HepG2 (cell line): ENCODE measurements at regions not wholly inside any gene's neighbourhood (a gene's known extent, or its start where the extent isn't known, plus 50 kb on each side); places are given as distances from the start of the nearest gene placed in this dataset.

Source experiments
- ATAC-seq: fragments of 200-7000 bp; cut with Tn5 transposase; 3 replicates; pipeline ENCODE4 v1.9.1; 2020; ENCODE audit warnings: mild to moderate bottlenecking, moderate library complexity
- BruUV-seq: library from RNA; stranded (reverse); fragments of 400-500 nt; replicated peaks from 2 replicates; lab custom pipeline; 2021; lab: Mats Ljungman, UMichigan
- CTCF ChIA-PET: fragments of 300-600 bp; formaldehyde crosslinking; extraction: SDS; loops from one replicate; lab custom pipeline; 2021; ENCODE audit warnings: low total read pairs, inconsistent platforms, low intra/inter-chr PET ratio; lab: Yijun Ruan, JAX
- POLR2A ChIA-PET: fragments of 350-600 bp; sonication (Branson Sonifier 250); formaldehyde crosslinking; loops from one replicate; lab custom pipeline; 2020; ENCODE audit warnings: antibody characterized with exemption, inconsistent platforms; lab: Yijun Ruan, JAX
- DNase-seq: peaks from one replicate; pipeline ENCODE4 v3.0.0-alpha.2; 2015; ENCODE audit warnings: low spot score
- FAIRE-seq: peaks from 3 replicates; lab custom pipeline; 2011; peaks lifted over from hg19 to GRCh38; lab: Jason Lieb, UNC
- H2AFZ ChIP-seq: one replicate; pipeline ENCODE4 v1.6.1; 2011; ENCODE audit warnings: low read length, inconsistent platforms
- H3K27ac ChIP-seq: fragments of 300-600 bp; 3 replicates; pipeline ENCODE4 v1.8.0; 2011; ENCODE audit warnings: mixed run types, mild to moderate bottlenecking, mixed read lengths, low read length, inconsistent platforms; ENCODE audit not compliant: insufficient read depth; ENCODE audit errors: extremely low read length
- H3K27me3 ChIP-seq, 2 experiments: fragments of 200-600 bp in 1 of 2; 2 replicates in 1 of 2; 3 replicates in 1 of 2; pipeline versions ENCODE4 v1.6.0 to v1.8.0; 2011; ENCODE audit warnings: low read length in 2 of 2, mild to moderate bottlenecking in 2 of 2, moderate library complexity in 2 of 2, inconsistent platforms in 1 of 2; ENCODE audit not compliant: insufficient read depth in 2 of 2, control insufficient read depth in 1 of 2
- H3K36me3 ChIP-seq, 2 experiments: fragments of 200-600 bp in 1 of 2; replicated peaks in 1 of 2; 2 replicates in 1 of 2; 3 replicates in 1 of 2; pipeline versions ENCODE4 v1.5.1 to v1.8.0; 2011; ENCODE audit warnings: low read length in 2 of 2, inconsistent platforms in 1 of 2; ENCODE audit not compliant: insufficient read depth in 2 of 2, control insufficient read depth in 1 of 2
- H3K4me1 ChIP-seq: 2 replicates; pipeline ENCODE4 v1.5.1; 2012; ENCODE audit warnings: low read length, inconsistent platforms; ENCODE audit not compliant: insufficient read depth
- H3K4me2 ChIP-seq: 2 replicates; pipeline ENCODE4 v1.6.0; 2011; ENCODE audit warnings: low read depth, low read length, inconsistent platforms
- H3K4me3 ChIP-seq, 3 experiments: fragments of 200-600 bp in 1 of 3; sonication (generic), shearing (Covaris generic) in 1 of 3; replicated peaks in 1 of 3; 2 replicates each; pipeline ENCODE4 v1.5.1; 2011 to 2016; ENCODE audit warnings: low read length in 3 of 3, inconsistent platforms in 2 of 3, low read depth in 2 of 3, mild to moderate bottlenecking in 2 of 3, control low read depth in 1 of 3, mixed read lengths in 1 of 3; ENCODE audit not compliant: insufficient read depth in 1 of 3
- H3K79me2 ChIP-seq: one replicate; pipeline ENCODE4 v1.6.1; 2011; ENCODE audit warnings: low read length, inconsistent platforms; ENCODE audit not compliant: insufficient read depth
- H3K9ac ChIP-seq: 2 replicates; pipeline ENCODE4 v1.6.0; 2011; ENCODE audit warnings: mild to moderate bottlenecking, low read depth, low read length, inconsistent platforms; ENCODE audit not compliant: insufficient read depth
- H3K9me3 ChIP-seq: 2 replicates; pipeline ENCODE4 v1.5.1; 2012; ENCODE audit warnings: mild to moderate bottlenecking, low read length
- H4K20me1 ChIP-seq: 2 replicates; pipeline ENCODE4 v1.6.0; 2011; ENCODE audit warnings: inconsistent platforms, mild to moderate bottlenecking, low read length, moderate library complexity; ENCODE audit not compliant: insufficient read depth
- MLX ChIP-seq: IDR thresholded peaks from 2 replicates; pipeline ENCODE4 v1.6.1; 2016
- MLXIP ChIP-seq: sonication (generic); formaldehyde crosslinking; IDR thresholded peaks from 2 replicates; pipeline ENCODE4 v1.9.0; 2021; ENCODE audit warnings: missing genetic modification reagents, borderline replicate concordance
- NFYB ChIP-seq: sonication (generic); formaldehyde crosslinking; IDR thresholded peaks from 2 replicates; pipeline ENCODE4 v1.4.0; 2020; ENCODE audit warnings: missing genetic modification reagents
- NKX3-1 ChIP-seq: sonication (generic); formaldehyde crosslinking; IDR thresholded peaks from 2 replicates; pipeline ENCODE4 v1.5.0; 2020; ENCODE audit warnings: missing genetic modification reagents
- PHB2 ChIP-seq: fragments of 450-650 bp; IDR thresholded peaks from 2 replicates; pipeline ENCODE4 v1.6.1; 2018; ENCODE audit not compliant: partially characterized antibody
- POGK ChIP-seq: sonication (generic); formaldehyde crosslinking; conservative IDR thresholded peaks from 2 replicates; pipeline ENCODE4 v1.8.0; 2022; ENCODE audit warnings: mild to moderate bottlenecking, moderate library complexity, missing genetic modification reagents
- SP2 ChIP-seq: sonication (generic); formaldehyde crosslinking; IDR thresholded peaks from 2 replicates; pipeline ENCODE4 v1.5.1; 2020; ENCODE audit warnings: mild to moderate bottlenecking, missing genetic modification reagents
- TCF7L2 ChIP-seq: IDR thresholded peaks from 2 replicates; pipeline ENCODE4 v1.6.1; 2011; ENCODE audit warnings: mild to moderate bottlenecking, low read depth, low read length, moderate library complexity
- ZMAT5 ChIP-seq: sonication (generic); formaldehyde crosslinking; IDR thresholded peaks from 2 replicates; pipeline ENCODE4 v1.5.0; 2020; ENCODE audit warnings: mild to moderate bottlenecking, low read depth, missing genetic modification reagents, borderline replicate concordance
- ZNF543 ChIP-seq: sonication (generic); formaldehyde crosslinking; IDR thresholded peaks from 2 replicates; pipeline ENCODE4 v1.4.0; 2020; ENCODE audit warnings: mild to moderate bottlenecking, missing genetic modification reagents
- ZNF569 ChIP-seq: sonication (generic); formaldehyde crosslinking; IDR thresholded peaks from 2 replicates; pipeline ENCODE4 v1.5.0; 2020; ENCODE audit warnings: mild to moderate bottlenecking, missing genetic modification reagents, moderate library complexity, borderline replicate concordance
- ZNF878 ChIP-seq: sonication (generic); formaldehyde crosslinking; IDR thresholded peaks from 2 replicates; pipeline ENCODE4 v1.8.1; 2023; ENCODE audit warnings: mild to moderate bottlenecking, missing genetic modification reagents, moderate library complexity
- WGBS: methylation state at CpG from one replicate; pipeline ENCODE4 v1.1.6; 2017; ENCODE audit warnings: low lambda C conversion rate; 5-methylcytosine and 5-hydroxymethylcytosine counted together
- in situ Hi-C: cut with HindIII; loops from 2 replicates; pipeline ENCODE4 v1.10.0; 2017; ENCODE audit warnings: low pct_unique_long_range_greater_than_20kb; ENCODE audit not compliant: extremely low pct_ligation_motif_present
- intact Hi-C: fragments of 100-400 bp; cut with micrococcal nuclease; formaldehyde crosslinking; loops from one replicate; pipeline ENCODE4 v1.10.0; 2022; ENCODE audit not compliant: unreplicated experiment

DNA sequence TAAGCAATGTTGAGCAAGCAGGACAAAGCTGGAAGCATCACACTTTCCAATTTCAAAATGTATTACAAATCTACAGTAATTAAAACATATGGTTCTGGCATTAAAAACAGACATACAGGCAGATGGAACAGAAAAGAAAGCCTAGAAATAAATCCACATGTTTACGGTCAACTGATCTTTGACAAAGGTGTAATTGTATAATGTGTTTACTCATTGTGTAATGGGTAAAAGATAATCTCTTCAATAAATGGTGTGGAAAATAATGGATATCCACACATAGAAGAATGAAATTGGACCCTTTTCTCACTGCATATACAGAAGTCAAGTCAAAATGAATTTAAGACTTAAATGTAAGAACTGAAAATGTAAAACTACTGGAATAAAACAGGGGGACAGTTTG, 394.2 kb downstream of the ANKRD50 start (continued):
- TF ChIP-seq SP2 (CRISPR knock-in tag): no peak

GRCh38 chr4:124321364-124321763, 391.2 kb downstream of the ANKRD50 start:
- in situ Hi-C loops (no loop called here), intact Hi-C loops (no loop called here)
- Histone ChIP-seq H3K4me2 (no peak overlapping the region), H4K20me1 (no peaks in the 10 kb centered on the region), H3K27ac (no peak overlapping the region), H3K27me3 (no peaks in the 10 kb centered on the region), H3K9ac (no peak overlapping the region), H3K4me3 (no peak overlapping the region), H3K36me3 (no peaks in the 10 kb centered on the region), H3K9me3 (no peaks in the 10 kb centered on the region), H3K4me1 (no peaks in the 10 kb centered on the region), H2AFZ (no peak overlapping the region), H3K79me2 (no peaks in the 10 kb centered on the region)
- no peak for TF ChIP-seq MLX (CRISPR knock-in tag)
- no peak for TF ChIP-seq POGK (CRISPR knock-in tag)
- no peak for TF ChIP-seq NKX3-1
- no peak for TF ChIP-seq MLXIP (CRISPR knock-in tag)
- no peak for TF ChIP-seq TCF7L2
- TF ChIP-seq PHB2: no peak
- TF ChIP-seq ZNF543: no peak
- no peak for TF ChIP-seq ZNF569 (CRISPR knock-in tag)
- TF ChIP-seq ZMAT5: no peak
- TF ChIP-seq ZNF878 (CRISPR knock-in tag): no peak
- no peak for TF ChIP-seq NFYB (CRISPR knock-in tag)
- no peak for ATAC-seq
- ChIA-PET POLR2A (no interaction called here), CTCF (no interaction called here)
- no peak for DNase-seq
- FAIRE-seq: no peak
- 4% methylated on average over 3 of the region's 3 CpGs for WGBS
- BruUV-seq: no TSS peak
